T-helper 2 cell treated with Interferon-gamma antibody and Interleukin-4, amounts not matched to agents 5 μg/mL and 100 μg/mL, for 36 hours (primary cell): ENCODE measurements at regions not wholly inside any gene's neighbourhood (a gene's known extent, or its start where the extent isn't known, plus 50 kb on each side); places are given as distances from the start of the nearest gene placed in this dataset.
"Not testable (repeated sequence)": the region's sequence is repeated elsewhere in the genome, so short reads cannot be mapped to it uniquely, and the experiment has no call there.

Experiments used
- DNase-seq: peaks from one replicate; pipeline ENCODE4 v3.0.0; 2021; ENCODE audit warnings: low spot score
- H3K27ac Mint-ChIP-seq: one replicate; pipeline ENCODE4 v1.8.0; 2021; ENCODE audit warnings: mild to moderate bottlenecking, mixed read lengths
- H3K27me3 Mint-ChIP-seq: one replicate; pipeline ENCODE4 v1.8.0; 2021; ENCODE audit warnings: low read depth, mixed read lengths
- H3K36me3 Mint-ChIP-seq: one replicate; pipeline ENCODE4 v1.8.0; 2021; ENCODE audit warnings: low read depth, mixed read lengths
- H3K4me1 Mint-ChIP-seq: one replicate; pipeline ENCODE4 v1.8.0; 2021; ENCODE audit warnings: low read depth, mixed read lengths
- H3K4me3 Mint-ChIP-seq: one replicate; pipeline ENCODE4 v1.8.0; 2022; ENCODE audit warnings: mild to moderate bottlenecking, moderate library complexity, mixed read lengths
- H3K9me3 Mint-ChIP-seq: one replicate; pipeline ENCODE4 v1.8.0; 2021; ENCODE audit warnings: mixed read lengths

GRCh38 chr1:88544195-88544594, 139.9 kb upstream of the PKN2 start:
- no peaks in the 10 kb centered on the region for H3K36me3 Mint-ChIP-seq
- H3K27me3 Mint-ChIP-seq, result no peaks in the 10 kb centered on the region
- no peak overlapping the region for H3K27ac Mint-ChIP-seq
- H3K4me3 Mint-ChIP-seq, result no peak overlapping the region
- H3K4me1 Mint-ChIP-seq, result no peaks in the 10 kb centered on the region
- no peaks in the 10 kb centered on the region for H3K9me3 Mint-ChIP-seq
- DNase-seq, result no peak

- Mint-ChIP-seq H3K27me3 (peaks cover under 1% of the 10 kb centered on the region), H3K4me3 (no peak overlapping the region), H3K27ac (no peak overlapping the region), H3K36me3 (no peaks in the 10 kb centered on the region), H3K9me3 (no peaks in the 10 kb centered on the region), H3K4me1 (no peaks in the 10 kb centered on the region)
- DNase-seq, result no peak
Observed at GRCh38 chr1:88549536-88549935, 134.5 kb upstream of the PKN2 start.

GRCh38 chr1:88552226-88552625, 131.8 kb upstream of the PKN2 start:
- Mint-ChIP-seq H3K9me3 (no peaks in the 10 kb centered on the region), H3K4me3 (no peak overlapping the region), H3K27ac (no peak overlapping the region), H3K36me3 (no peaks in the 10 kb centered on the region), H3K27me3 (peaks cover 3% of the 10 kb centered on the region), H3K4me1 (no peaks in the 10 kb centered on the region)
- no peak for DNase-seq

GRCh38 chr1:88557014-88557413, 127.1 kb upstream of the PKN2 start:
- no peaks in the 10 kb centered on the region for H3K4me1 Mint-ChIP-seq
- H3K9me3 Mint-ChIP-seq, result no peaks in the 10 kb centered on the region
- DNase-seq, result no peak
- no peak overlapping the region for H3K27ac Mint-ChIP-seq
- no peaks in the 10 kb centered on the region for H3K36me3 Mint-ChIP-seq
- H3K4me3 Mint-ChIP-seq, result no peak overlapping the region
- H3K27me3 Mint-ChIP-seq, result peaks cover 3% of the 10 kb centered on the region

- DNase-seq, result no peak
- no peaks in the 10 kb centered on the region for H3K4me1 Mint-ChIP-seq
- H3K27me3 Mint-ChIP-seq, result no peaks in the 10 kb centered on the region
- no peak overlapping the region for H3K27ac Mint-ChIP-seq
- H3K4me3 Mint-ChIP-seq, result no peak overlapping the region
- H3K36me3 Mint-ChIP-seq, result no peaks in the 10 kb centered on the region
- no peaks in the 10 kb centered on the region for H3K9me3 Mint-ChIP-seq
Observed at GRCh38 chr1:88560621-88561020, 123.5 kb upstream of the PKN2 start.

DNA sequence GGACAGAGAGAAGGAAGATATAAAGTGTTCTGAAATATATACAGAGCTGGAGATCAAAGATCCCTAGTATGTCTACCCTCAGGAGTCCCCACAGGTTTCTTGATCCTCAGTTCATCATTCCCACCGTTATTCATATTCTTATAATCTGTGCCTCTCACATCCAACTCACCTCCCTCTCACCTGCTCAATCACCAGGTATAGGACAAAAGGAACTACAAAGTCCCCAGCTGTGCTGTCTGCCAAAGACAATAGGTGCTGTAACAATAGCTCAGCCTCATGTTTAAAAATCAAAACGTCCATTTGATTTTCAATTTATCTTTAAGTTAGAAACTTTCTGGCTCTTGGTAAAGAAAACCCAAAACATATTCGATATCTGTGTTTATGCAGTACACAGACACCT, 121.1 kb upstream of the PKN2 start:
- Mint-ChIP-seq H3K4me3 (no peak overlapping the region), H3K36me3 (no peaks in the 10 kb centered on the region), H3K9me3 (no peaks in the 10 kb centered on the region), H3K4me1 (no peaks in the 10 kb centered on the region), H3K27me3 (no peaks in the 10 kb centered on the region), H3K27ac (no peak overlapping the region)
- DNase-seq, result no peak

- H3K4me1 Mint-ChIP-seq, result no peaks in the 10 kb centered on the region
- no peaks in the 10 kb centered on the region for H3K9me3 Mint-ChIP-seq
- no peaks in the 10 kb centered on the region for H3K27me3 Mint-ChIP-seq
- H3K27ac Mint-ChIP-seq, result no peak overlapping the region
- H3K36me3 Mint-ChIP-seq, result no peaks in the 10 kb centered on the region
- no peak for DNase-seq
- H3K4me3 Mint-ChIP-seq, result no peak overlapping the region
Observed at GRCh38 chr1:88566615-88567387, 117.3 kb upstream of the PKN2 start.

DNA sequence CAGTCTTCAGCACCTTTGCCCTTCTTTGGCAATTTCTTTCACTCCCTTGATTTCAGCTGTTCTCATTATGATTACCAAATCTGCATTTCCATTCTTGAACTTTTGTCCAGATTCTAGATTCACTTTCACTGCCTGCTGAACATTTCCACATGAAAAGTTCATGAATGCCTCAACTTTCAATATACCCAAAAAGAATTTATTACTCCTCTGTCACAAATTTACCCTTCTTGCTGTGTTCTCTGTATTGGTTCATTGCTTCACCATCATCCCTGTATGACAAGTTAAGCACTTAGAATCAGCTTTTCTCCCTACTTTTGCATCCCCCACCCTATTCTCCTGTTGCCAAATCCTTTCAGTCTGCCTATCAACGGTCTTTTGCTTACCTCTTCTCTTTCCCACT, 112.6 kb upstream of the PKN2 start:
- Mint-ChIP-seq H3K4me1 (no peaks in the 10 kb centered on the region), H3K27ac (no peak overlapping the region), H3K27me3 (no peaks in the 10 kb centered on the region), H3K4me3 (no peak overlapping the region), H3K36me3 (no peaks in the 10 kb centered on the region), H3K9me3 (no peaks in the 10 kb centered on the region)
- no peak for DNase-seq

DNA sequence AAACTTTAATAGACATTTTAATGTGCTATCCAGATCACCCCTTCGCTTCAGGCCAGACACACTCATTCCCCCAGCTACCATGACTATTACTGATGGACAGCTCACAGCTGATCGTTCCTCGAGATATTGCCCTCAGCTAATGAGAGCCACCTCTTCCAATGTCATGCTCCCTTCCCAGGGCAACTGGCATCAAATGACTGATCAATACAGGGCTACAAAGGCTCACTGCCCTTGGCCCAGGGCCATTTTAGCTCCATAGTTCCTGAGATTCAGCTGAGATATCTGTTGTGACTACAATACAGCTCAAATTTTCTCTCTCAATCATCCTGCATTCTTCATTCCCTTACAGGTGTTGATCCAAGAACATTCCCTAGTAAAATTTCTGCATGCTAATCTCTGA, 104.5 kb upstream of the PKN2 start:
- no peaks in the 10 kb centered on the region for H3K36me3 Mint-ChIP-seq
- H3K9me3 Mint-ChIP-seq, result no peaks in the 10 kb centered on the region
- DNase-seq, result no peak
- no peak overlapping the region for H3K27ac Mint-ChIP-seq
- H3K4me1 Mint-ChIP-seq, result no peaks in the 10 kb centered on the region
- no peak overlapping the region for H3K4me3 Mint-ChIP-seq
- peaks cover 5% of the 10 kb centered on the region for H3K27me3 Mint-ChIP-seq

DNA sequence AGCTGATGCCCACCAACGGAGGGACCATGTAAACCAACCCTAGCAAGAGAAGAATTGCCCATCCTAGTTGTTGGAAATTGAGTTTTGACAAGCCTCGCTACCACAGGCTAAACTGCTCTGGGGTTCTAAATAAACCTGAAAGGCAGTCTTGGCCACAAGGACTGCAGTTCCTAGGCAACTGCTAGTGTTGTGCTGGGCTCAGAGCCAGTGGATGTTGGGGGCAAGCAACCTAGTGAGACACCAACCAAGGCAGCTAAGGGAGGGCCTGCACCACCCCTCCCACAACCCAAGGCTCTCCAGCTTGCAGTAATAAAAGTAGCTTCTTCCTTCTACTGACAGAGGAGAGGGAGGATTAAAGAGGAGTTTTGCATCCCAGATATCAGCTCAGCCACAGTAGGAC, 102.4 kb upstream of the PKN2 start:
- H3K27me3 Mint-ChIP-seq, result peaks cover 12% of the 10 kb centered on the region
- no peaks in the 10 kb centered on the region for H3K36me3 Mint-ChIP-seq
- no peak overlapping the region for H3K4me3 Mint-ChIP-seq
- no peaks in the 10 kb centered on the region for H3K4me1 Mint-ChIP-seq
- DNase-seq, result no peak
- H3K27ac Mint-ChIP-seq, result no peak overlapping the region
- H3K9me3 Mint-ChIP-seq, result no peaks in the 10 kb centered on the region

DNA sequence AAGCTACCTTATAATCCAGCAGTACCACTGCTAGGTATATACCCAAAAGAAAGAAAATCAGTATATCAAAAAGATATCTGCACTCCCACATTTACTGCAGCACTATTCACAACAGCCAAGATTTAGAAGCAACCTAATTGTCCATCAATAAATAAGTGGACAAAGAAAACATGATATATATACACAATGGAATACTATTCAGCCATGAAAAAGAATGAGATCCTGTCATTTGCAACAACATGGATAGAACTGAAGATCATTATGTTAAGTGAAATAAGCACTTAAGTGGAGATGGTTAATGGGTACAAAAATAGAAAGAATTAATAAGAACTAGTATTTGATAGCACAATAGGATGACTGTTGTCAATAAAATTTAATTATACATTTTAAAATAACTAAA, 90.7 kb upstream of the PKN2 start:
- Mint-ChIP-seq H3K4me1 (no peaks in the 10 kb centered on the region), H3K4me3 (no peak overlapping the region), H3K27ac (no peak overlapping the region), H3K9me3 (no peaks in the 10 kb centered on the region), H3K27me3 (no peaks in the 10 kb centered on the region), H3K36me3 (no peaks in the 10 kb centered on the region)
- DNase-seq, result no peak

- Mint-ChIP-seq H3K27me3 (no peaks in the 10 kb centered on the region), H3K27ac (no peak overlapping the region), H3K9me3 (no peaks in the 10 kb centered on the region), H3K36me3 (no peaks in the 10 kb centered on the region), H3K4me1 (no peaks in the 10 kb centered on the region), H3K4me3 (no peak overlapping the region)
- DNase-seq, result no peak
Observed at GRCh38 chr1:88595355-88596002, 88.6 kb upstream of the PKN2 start.

GRCh38 chr1:88597973-88598372, 86.1 kb upstream of the PKN2 start:
- not testable (repeated sequence) for H3K4me3 Mint-ChIP-seq, H3K27me3 Mint-ChIP-seq, H3K27ac Mint-ChIP-seq, H3K4me1 Mint-ChIP-seq, H3K9me3 Mint-ChIP-seq, DNase-seq, H3K36me3 Mint-ChIP-seq

DNA sequence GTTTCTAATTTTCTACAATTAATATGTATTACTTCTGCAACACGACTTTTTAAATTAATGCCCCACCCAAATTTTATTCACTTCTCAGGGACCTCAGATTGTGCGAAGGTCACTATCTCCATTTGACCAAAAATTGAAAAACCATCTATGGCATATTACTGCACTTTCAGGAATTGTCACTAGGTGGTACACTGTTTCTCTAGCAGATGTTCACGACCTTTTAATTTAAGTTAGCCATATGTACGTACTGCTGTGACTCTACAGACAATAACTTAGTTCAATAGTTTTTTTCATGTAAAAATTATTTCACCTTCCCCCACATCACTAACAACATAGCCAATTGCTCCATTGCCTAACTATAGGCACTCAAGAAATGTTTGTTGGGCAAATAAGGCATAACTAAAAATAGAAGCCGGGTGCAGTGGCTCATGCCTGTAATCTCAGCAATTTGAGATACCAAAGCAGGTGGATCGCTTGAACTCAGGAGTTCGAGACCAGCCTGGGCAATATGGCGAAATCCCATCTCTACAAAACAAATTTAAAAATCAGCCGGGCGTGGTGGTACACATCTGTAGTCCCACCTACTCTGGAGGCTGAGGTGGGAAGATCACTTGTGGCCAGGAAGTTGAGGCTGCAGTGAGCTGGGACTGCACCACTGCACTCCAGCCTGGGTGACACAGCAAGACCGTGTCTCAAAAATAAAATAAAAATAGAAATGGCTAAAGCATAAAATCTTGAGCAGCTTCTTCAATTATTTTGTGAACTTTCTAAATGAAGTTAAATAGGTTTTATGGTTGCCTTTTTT, 75.7 kb upstream of the PKN2 start:
- H3K27me3 Mint-ChIP-seq, result peaks cover 3% of the 10 kb centered on the region
- H3K9me3 Mint-ChIP-seq, result no peaks in the 10 kb centered on the region
- no peak overlapping the region for H3K27ac Mint-ChIP-seq
- H3K36me3 Mint-ChIP-seq, result no peaks in the 10 kb centered on the region
- no peak for DNase-seq
- H3K4me3 Mint-ChIP-seq, result no peak overlapping the region
- H3K4me1 Mint-ChIP-seq, result no peaks in the 10 kb centered on the region
